Progenitor cell of endocrine pancreas (in vitro differentiated cells): ENCODE measurements at regions not wholly inside any gene's neighbourhood (a gene's known extent, or its start where the extent isn't known, plus 50 kb on each side); places are given as distances from the start of the nearest gene placed in this dataset.

ENCODE experiments used
- DNase-seq: peaks from one replicate; pipeline ENCODE4 v3.0.0; 2021; ENCODE audit warnings: low spot score; ENCODE audit not compliant: unreplicated experiment
- H3K27ac Mint-ChIP-seq: 2 replicates; pipeline ENCODE4 v1.8.0; 2021; ENCODE audit warnings: mild to moderate bottlenecking, moderate library complexity, mixed read lengths
- H3K27me3 Mint-ChIP-seq: 2 replicates; pipeline ENCODE4 v1.8.0; 2021; ENCODE audit warnings: mixed read lengths
- H3K36me3 Mint-ChIP-seq: 2 replicates; pipeline ENCODE4 v1.8.0; 2022; ENCODE audit warnings: mixed read lengths; ENCODE audit not compliant: insufficient read depth
- H3K4me1 Mint-ChIP-seq: 2 replicates; pipeline ENCODE4 v1.8.0; 2021; ENCODE audit warnings: low read depth, mixed read lengths
- H3K4me3 Mint-ChIP-seq: 2 replicates; pipeline ENCODE4 v1.8.0; 2021; ENCODE audit warnings: low read depth, mild to moderate bottlenecking, moderate library complexity, mixed read lengths
- H3K9me3 Mint-ChIP-seq: 2 replicates; pipeline ENCODE4 v1.8.0; 2021; ENCODE audit warnings: low read depth, mixed read lengths
- TF ChIP-seq, protein P1 (sequence below): fragments of 200-600 bp; sonication (generic); IDR thresholded peaks from one replicate; pipeline ENCODE4 v1.5.0; 2021; ENCODE audit warnings: antibody characterized with exemption, mild to moderate bottlenecking; ENCODE audit not compliant: unreplicated experiment

DNA sequence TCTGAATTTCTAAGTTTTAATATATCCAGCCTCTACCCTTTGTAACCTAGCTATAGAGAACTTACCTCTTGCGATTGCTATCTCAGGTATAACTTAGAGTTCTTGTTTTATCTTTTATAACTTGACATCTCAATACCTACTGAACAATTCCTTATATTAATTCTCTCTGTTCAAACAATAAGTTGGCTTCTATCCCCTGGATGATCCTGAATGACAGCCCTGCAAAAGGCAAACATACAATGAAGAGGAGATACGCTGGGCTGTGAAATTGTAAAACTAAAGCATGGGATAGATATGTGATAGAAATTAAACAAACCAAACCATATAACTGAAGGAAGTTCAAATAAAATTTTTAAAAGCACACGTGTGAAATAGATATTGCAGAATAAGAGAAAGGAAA is 513.6 kb upstream of the PTCHD4 start:
- no peak overlapping the region for H3K4me3 Mint-ChIP-seq
- H3K36me3 Mint-ChIP-seq, result no peaks in the 10 kb centered on the region
- H3K9me3 Mint-ChIP-seq, result no peaks in the 10 kb centered on the region
- no peak overlapping the region for H3K27ac Mint-ChIP-seq
- peaks cover 2% of the 10 kb centered on the region for H3K4me1 Mint-ChIP-seq
- H3K27me3 Mint-ChIP-seq, result no peaks in the 10 kb centered on the region
- TF ChIP-seq, protein P1, sequence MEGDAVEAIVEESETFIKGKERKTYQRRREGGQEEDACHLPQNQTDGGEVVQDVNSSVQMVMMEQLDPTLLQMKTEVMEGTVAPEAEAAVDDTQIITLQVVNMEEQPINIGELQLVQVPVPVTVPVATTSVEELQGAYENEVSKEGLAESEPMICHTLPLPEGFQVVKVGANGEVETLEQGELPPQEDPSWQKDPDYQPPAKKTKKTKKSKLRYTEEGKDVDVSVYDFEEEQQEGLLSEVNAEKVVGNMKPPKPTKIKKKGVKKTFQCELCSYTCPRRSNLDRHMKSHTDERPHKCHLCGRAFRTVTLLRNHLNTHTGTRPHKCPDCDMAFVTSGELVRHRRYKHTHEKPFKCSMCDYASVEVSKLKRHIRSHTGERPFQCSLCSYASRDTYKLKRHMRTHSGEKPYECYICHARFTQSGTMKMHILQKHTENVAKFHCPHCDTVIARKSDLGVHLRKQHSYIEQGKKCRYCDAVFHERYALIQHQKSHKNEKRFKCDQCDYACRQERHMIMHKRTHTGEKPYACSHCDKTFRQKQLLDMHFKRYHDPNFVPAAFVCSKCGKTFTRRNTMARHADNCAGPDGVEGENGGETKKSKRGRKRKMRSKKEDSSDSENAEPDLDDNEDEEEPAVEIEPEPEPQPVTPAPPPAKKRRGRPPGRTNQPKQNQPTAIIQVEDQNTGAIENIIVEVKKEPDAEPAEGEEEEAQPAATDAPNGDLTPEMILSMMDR, result no peak
- no peak for DNase-seq

DNA sequence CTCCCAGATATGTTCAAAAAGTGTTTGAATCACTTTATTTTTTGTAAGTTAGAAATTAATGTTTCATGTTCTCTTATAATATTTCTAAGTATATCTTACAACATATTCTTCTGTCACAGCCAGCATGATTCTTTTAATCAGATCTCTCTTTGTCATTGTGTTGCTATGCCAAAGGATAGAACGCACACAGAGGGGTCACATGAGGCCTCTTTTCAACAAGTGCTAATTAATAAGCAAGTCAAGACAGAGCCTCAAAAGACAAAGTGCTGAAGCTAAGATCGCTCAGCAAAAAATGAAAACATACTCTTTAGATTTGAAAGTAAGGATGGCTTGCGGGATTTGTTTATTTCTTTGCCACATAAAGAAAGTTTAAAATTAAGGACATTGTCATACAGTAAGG is 508.8 kb upstream of the PTCHD4 start:
- TF ChIP-seq, protein P1, result no peak
- Mint-ChIP-seq H3K27ac (no peak overlapping the region), H3K4me1 (peaks cover 2% of the 10 kb centered on the region), H3K4me3 (no peak overlapping the region), H3K27me3 (no peaks in the 10 kb centered on the region), H3K36me3 (no peaks in the 10 kb centered on the region), H3K9me3 (peaks cover 10% of the 10 kb centered on the region)
- no peak for DNase-seq

DNA sequence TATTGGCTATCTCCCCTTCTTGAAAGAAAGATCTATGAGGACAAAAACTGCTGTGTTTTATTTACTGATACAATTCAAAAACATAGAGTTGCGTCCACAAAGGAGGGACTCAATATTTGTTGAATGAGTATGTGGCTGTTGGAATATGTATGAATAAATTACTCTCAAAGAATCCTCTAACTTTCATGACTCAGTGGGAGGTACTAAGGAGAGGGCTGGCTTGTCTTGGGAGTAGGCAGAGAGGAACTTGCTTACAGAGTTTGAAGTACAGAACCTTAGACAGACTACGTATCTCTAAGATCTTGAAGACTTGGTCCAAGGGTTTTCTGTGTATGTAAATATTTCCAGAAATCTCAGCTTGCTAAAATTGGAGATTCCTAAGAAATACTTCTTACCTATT is 504.0 kb upstream of the PTCHD4 start:
- Mint-ChIP-seq H3K27me3 (no peaks in the 10 kb centered on the region), H3K9me3 (peaks cover 10% of the 10 kb centered on the region), H3K27ac (no peak overlapping the region), H3K36me3 (no peaks in the 10 kb centered on the region), H3K4me3 (no peak overlapping the region), H3K4me1 (peaks cover 2% of the 10 kb centered on the region)
- TF ChIP-seq, protein P1, result no peak
- DNase-seq, result no peak

DNA sequence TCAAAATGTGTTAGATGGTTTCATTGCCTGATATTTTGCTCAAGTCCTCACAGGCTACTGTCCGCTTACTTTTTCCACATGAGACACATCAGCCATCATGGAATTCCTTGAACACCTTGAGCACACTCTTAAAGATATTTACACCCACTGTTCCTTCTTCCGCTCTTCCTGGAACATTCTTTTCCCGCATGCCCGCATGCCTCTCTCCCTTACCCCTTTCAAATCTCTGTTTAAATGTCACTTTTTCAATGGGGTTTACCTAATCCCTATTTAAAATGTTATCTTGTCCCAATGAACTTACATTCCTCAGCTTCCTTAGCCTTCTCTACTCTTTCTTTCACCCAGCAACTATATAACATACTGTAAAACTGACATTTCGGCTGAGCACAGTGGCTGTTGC is 503.3 kb upstream of the PTCHD4 start:
- H3K36me3 Mint-ChIP-seq, result no peaks in the 10 kb centered on the region
- TF ChIP-seq, protein P1, result no peak
- no peaks in the 10 kb centered on the region for H3K4me1 Mint-ChIP-seq
- no peak overlapping the region for H3K27ac Mint-ChIP-seq
- H3K9me3 Mint-ChIP-seq, result peaks cover 10% of the 10 kb centered on the region
- no peak overlapping the region for H3K4me3 Mint-ChIP-seq
- DNase-seq, result no peak
- H3K27me3 Mint-ChIP-seq, result no peaks in the 10 kb centered on the region

DNA sequence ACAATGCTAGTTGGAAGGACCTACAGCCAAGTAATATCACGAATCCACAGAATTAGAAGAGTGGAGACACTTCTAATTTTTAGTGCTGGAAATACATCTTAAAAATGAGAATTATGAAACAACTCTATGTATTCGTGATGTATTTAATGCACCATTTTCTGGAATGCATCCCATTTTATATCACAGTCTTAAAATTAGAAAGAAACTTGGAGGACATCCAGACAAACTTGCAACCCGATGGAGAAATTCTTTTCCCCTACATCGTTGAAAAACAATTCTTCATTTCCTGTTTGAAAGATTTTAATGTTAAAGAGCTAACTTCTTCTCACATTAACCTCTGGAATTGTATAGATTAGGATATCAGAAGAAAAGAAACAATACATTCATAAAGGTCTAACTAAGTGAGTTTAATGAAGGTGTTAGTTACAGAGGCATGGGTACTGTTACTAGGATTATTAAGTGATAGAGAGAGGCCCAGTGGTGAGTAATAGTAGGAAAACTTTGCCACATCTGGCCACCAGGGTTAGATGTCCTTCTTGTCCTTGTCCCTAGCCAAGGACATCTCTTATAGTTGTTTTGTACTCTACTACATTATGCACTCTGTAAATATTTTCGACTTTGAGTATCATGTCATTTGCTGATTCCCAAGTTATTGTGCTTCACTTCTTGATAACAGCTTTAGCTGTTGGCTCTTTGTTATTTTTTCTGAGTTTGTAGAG is 502.4 kb upstream of the PTCHD4 start:
- H3K4me1 Mint-ChIP-seq, result no peaks in the 10 kb centered on the region
- DNase-seq, result no peak
- no peaks in the 10 kb centered on the region for H3K27me3 Mint-ChIP-seq
- peaks cover 10% of the 10 kb centered on the region for H3K9me3 Mint-ChIP-seq
- TF ChIP-seq, protein P1, result no peak
- H3K27ac Mint-ChIP-seq, result no peak overlapping the region
- H3K4me3 Mint-ChIP-seq, result no peak overlapping the region
- H3K36me3 Mint-ChIP-seq, result no peaks in the 10 kb centered on the region
